Stimulated activated CD4-positive, alpha-beta T cell treated with anti-CD3 and anti-CD28 coated beads, Interleukin-12 subunit alpha, Interleukin-12 subunit beta, amount 100 ng/mL, for 24 hours (primary cell): ENCODE measurements at regions not wholly inside any gene's neighbourhood (a gene's known extent, or its start where the extent isn't known, plus 50 kb on each side); places are given as distances from the start of the nearest gene placed in this dataset.
"Not testable (repeated sequence)": the region's sequence is repeated elsewhere in the genome, so short reads cannot be mapped to it uniquely, and the experiment has no call there.

Experiments
- DNase-seq, 2 experiments: peaks; one replicate each; pipeline ENCODE4 v3.0.0-alpha.2; 2020; ENCODE audit warnings: low read depth in 2 of 2

GRCh38 chr2:234161932-234162331, 111.4 kb downstream of the SPP2 start:
- DNase-seq, result no peak

DNA sequence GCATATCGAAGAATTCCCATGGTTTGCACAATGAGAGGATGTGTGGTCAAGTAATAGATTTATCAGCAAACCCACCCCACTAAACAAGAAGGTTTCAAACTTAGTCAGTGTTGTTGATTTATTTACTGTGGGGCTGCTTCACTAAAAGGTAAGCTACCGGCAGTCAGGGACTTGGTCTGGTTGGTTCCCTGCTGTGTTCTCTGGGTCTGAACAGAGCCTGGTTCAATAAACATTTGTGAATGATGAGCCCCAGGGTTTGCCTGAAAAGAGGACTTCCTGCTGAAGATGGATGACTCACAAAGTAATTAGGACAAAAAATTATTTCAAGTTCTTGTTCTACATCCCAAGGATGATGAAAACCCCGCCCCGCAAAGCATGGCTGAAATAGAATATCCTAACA, 108.3 kb downstream of the SPP2 start:
- no peak for DNase-seq

DNA sequence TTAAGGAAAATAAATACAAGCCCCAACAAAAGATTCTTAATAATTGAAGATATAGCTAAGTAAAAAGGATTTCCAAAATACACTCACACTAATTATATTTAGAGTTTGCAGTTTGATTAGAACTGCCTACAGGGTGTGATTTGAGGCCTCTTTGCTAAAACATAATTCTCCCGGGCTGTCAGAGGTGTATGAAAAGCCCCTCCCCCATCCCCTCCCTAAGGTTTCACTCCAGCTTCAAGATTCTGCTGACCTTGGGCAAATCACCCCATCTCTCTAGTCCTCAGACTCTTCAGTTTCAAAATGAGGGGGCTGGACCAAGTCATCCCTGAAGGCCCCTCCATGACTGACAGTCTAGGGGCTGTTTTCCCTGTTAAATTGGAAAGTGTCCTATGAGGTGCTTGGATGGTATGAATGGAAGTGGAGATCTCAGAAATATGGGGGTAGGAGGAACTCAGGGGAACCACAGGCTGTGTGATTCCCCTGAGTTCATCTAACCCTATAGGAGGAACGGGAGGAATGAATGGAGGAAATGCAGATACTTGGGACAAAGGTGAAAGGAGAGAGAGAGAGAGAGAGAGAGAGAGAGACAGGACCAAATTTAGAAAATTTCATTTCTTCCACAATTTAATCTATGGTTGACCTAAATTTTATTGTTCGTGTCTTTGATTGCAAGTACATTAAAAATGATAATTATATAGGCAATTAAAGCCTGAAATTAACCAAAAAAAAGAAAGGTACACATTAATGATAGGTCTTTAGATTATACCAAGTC, 107.5 kb downstream of the SPP2 start:
- no peak for DNase-seq

- no peak for DNase-seq
Observed at GRCh38 chr2:234156326-234156725, 105.8 kb downstream of the SPP2 start.

GRCh38 chr2:234152835-234153234, 102.3 kb downstream of the SPP2 start:
- not testable (repeated sequence) for DNase-seq

- no peak for DNase-seq
Observed at GRCh38 chr2:234147335-234147861, 96.9 kb downstream of the SPP2 start.

GRCh38 chr2:234146087-234146826, 95.8 kb downstream of the SPP2 start:
- DNase-seq, result no peak

- no peak for DNase-seq
Observed at GRCh38 chr2:234145511-234145910, 95.0 kb downstream of the SPP2 start.

- no peak for DNase-seq
Observed at GRCh38 chr2:234145057-234145456, 94.6 kb downstream of the SPP2 start.

- DNase-seq, result no peak
Observed at GRCh38 chr2:234143896-234144295, 93.4 kb downstream of the SPP2 start.

DNA sequence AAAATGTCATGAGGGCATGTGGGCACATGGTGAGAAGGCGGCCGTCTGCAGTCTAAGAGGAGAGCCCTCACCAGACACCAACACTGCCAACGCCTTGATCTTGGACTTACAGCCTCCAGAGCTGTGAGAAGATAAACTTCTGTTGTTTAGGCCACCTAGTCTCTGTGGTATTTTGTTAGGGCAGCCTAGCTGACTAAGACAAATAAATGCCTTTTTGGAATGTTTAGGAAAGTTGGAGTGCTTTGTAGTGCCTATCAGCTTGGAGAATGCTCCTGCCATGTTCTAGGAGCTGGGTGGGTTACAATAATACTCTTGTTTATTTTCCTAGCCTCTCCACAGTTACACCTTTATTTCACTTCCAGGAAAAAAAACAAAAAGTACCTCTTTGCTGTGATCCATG, 92.0 kb downstream of the SPP2 start:
- no peak for DNase-seq

DNA sequence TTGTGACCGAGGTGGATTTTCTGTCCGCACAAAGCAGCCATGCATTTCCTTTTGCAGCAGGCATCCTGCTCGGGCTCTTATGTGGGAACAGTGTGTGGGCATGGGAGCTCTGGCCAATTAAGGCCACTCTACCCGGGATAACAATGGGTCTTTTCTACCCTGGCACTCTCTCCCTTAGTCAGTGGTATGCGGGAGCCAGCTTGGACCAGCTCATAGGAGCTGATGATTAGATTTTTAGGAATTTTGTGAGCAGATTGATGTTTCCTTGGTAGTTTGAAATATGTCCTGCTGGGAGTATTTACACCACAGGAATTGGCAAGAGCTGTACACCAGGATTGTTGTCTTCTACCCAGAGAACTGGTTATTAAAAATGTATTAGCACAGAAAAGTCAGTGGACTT, 89.3 kb downstream of the SPP2 start:
- DNase-seq, result no peak

- no peak for DNase-seq
Observed at GRCh38 chr2:234138836-234139235, 88.3 kb downstream of the SPP2 start.

DNA sequence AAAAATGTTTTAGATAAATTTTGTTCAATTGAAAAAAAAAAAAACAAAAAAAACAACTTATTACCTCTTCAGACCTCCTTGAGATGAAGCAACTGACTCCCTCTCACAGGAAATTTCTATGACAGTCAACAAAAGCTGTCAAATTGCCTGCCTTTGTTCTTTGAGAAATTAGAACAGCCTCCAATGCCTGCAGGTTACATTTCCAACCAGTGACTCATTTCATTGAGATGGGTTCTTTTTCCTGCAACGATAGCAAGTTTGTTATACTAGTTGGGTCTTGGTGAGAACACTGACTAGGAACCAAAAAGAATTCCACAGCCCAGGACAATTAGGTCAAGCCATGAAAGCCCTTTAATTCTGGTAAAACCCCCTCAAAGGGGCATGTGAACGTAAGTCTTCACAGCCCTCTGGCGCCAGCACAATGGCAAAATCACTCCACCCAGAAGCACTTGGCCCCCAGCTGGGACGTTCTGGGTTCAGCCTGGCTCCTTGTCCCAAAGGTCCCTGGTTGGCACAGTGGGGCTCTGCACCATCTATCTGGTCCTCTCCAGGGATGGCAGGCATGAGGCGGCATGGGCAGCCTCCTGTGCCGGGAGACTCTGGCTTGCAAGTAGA, 87.0 kb downstream of the SPP2 start:
- no peak for DNase-seq

DNA sequence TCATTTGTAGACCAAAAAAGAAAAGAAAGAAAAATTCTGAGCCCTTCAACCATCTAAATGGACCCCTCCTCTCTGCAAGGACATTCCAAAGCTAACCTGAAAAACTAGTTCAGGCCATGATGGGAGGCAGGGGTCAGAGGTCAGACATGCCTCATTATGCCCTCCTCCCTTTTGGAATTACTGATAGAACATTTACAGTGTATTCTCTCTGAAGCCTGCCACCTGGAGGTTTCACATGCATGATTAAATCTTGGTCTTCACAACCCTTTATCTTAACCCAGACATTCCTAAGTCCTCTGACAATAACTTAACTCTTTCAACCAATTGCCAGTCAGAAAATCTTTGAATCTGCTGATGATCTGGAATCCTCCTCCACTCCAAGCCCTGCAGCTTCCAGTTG, 86.0 kb downstream of the SPP2 start:
- DNase-seq, result no peak

DNA sequence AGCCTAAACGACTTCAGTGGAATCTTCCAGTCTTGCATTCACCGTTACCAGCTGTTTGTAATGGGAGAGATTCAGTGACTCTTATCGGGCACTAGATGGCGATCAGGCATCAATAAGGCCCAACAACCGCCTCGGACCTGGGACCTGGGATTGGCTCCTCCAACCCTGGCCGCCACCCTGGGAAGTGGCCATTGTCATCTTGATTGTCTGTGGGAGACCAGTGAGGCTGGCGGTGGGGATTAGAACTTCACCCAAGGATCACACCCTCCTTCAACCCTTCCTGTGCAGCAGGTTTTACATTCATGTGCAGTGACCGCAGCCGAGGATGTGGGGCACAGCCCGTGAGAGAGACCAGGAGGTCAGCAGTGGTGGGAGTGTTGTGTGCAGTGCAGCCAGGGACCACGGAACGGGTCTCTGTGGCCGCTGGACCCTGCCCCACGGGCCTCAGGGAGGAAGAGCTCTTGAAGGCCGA, 85.3 kb downstream of the SPP2 start:
- peak in 1 of 2 experiments; percentile 34 for DNase-seq

DNA sequence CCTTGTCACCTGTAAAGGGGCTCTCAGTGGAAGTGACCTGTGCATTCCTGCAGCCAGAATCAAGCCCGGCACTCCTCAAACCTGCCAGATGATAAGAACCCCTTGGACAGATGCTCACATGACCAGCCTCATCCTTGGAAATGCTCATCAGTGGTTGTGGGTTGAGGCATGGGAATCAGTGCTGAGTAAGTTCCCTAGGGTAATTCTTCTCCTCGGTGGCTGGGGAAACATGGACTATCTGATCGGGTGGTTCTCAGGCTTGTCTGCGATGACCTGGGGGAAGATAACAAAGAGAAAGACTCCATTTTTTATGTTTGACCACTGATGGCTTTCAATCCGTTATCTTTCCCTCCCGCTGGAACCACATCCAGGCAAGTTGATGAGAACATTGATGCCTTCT, 84.0 kb downstream of the SPP2 start:
- no peak for DNase-seq

- DNase-seq, result no peak
Observed at GRCh38 chr2:234133004-234133403, 82.5 kb downstream of the SPP2 start.

- DNase-seq, result no peak
Observed at GRCh38 chr2:234130777-234131181, 80.3 kb downstream of the SPP2 start.

DNA sequence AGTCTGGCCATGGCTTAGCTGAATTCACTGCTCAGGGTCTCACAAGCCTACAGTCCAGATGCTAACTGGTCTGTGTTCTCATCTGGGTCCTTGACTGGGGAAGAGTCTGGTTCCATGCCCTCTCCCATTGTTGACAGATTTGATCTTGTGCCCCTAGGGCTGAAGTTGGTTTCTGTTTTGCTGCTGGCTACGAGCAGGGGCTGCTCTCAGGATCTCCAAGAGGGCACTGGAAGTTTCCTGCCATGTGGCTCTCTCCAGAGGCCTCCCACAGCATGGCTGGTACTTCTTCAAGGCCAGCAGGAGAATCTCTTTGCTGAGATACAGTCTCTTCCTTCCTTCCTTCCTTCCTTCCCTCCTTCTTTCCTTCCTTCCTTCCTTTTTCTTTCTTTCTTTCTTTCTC, 78.1 kb downstream of the SPP2 start:
- DNase-seq, result no peak
